Ovary (tissue), 3 donors: ENCODE measurements at regions not wholly inside any gene's neighbourhood (a gene's known extent, or its start where the extent isn't known, plus 50 kb on each side); places are given as distances from the start of the nearest gene placed in this dataset.

Source experiments
- EP300 ChIP-seq: sonication (generic); formaldehyde crosslinking; IDR thresholded peaks from one replicate; pipeline ENCODE4 v1.6.1; 2017; ENCODE audit warnings: antibody characterized with exemption
- POLR2A ChIP-seq: fragments of 450-650 bp; IDR thresholded peaks from one replicate; pipeline ENCODE4 v1.6.1; 2017; ENCODE audit warnings: antibody characterized with exemption, mild to moderate bottlenecking, moderate library complexity
- TF ChIP-seq, protein P1 (sequence below), 3 donors: fragments of 450-650 bp in 2 of 3; fragments of 200-600 bp in 1 of 3; IDR thresholded peaks; one replicate each; pipeline versions ENCODE4 v1.5.1 to v1.8.0; 2016 to 2022; ENCODE audit warnings: antibody characterized with exemption in 3 of 3, mild to moderate bottlenecking in 1 of 3
- donor health status: DM: no; HTN: no; CAD: no.

- TF ChIP-seq, protein P1, sequence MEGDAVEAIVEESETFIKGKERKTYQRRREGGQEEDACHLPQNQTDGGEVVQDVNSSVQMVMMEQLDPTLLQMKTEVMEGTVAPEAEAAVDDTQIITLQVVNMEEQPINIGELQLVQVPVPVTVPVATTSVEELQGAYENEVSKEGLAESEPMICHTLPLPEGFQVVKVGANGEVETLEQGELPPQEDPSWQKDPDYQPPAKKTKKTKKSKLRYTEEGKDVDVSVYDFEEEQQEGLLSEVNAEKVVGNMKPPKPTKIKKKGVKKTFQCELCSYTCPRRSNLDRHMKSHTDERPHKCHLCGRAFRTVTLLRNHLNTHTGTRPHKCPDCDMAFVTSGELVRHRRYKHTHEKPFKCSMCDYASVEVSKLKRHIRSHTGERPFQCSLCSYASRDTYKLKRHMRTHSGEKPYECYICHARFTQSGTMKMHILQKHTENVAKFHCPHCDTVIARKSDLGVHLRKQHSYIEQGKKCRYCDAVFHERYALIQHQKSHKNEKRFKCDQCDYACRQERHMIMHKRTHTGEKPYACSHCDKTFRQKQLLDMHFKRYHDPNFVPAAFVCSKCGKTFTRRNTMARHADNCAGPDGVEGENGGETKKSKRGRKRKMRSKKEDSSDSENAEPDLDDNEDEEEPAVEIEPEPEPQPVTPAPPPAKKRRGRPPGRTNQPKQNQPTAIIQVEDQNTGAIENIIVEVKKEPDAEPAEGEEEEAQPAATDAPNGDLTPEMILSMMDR (IDR thresholded peaks at IDR 0.05): no peak
- TF ChIP-seq EP300 (no peak), POLR2A (no peak)
These were observed 67.2 kb upstream of the MEGF10 start for GRCh38 chr5:127223256-127223974.
